ENCODE measurements at regions not wholly inside any gene's neighbourhood (a gene's known extent, or its start where the extent isn't known, plus 50 kb on each side); places are given as distances from the start of the nearest gene placed in this dataset.

DNA sequence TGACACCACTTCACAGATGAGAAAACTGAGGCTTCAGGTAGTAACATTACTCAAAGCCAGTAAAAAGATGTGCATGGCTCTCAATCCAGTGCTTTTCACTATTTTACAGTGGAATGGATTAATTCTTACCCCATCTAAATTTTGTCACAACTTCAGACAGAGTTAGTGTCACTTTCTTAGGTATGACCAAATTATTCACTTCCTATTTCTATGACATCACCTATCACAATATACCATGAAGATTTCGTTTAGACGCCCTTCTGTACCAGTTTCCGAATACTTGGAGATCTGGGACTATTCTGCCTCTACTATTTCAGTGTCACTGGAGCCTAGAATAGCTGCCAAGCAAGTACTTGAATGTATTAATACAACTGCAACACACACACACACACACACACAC, 437.5 kb downstream of the KLF12 start:
- TF ChIP-seq, protein P1, sequence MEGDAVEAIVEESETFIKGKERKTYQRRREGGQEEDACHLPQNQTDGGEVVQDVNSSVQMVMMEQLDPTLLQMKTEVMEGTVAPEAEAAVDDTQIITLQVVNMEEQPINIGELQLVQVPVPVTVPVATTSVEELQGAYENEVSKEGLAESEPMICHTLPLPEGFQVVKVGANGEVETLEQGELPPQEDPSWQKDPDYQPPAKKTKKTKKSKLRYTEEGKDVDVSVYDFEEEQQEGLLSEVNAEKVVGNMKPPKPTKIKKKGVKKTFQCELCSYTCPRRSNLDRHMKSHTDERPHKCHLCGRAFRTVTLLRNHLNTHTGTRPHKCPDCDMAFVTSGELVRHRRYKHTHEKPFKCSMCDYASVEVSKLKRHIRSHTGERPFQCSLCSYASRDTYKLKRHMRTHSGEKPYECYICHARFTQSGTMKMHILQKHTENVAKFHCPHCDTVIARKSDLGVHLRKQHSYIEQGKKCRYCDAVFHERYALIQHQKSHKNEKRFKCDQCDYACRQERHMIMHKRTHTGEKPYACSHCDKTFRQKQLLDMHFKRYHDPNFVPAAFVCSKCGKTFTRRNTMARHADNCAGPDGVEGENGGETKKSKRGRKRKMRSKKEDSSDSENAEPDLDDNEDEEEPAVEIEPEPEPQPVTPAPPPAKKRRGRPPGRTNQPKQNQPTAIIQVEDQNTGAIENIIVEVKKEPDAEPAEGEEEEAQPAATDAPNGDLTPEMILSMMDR (IDR thresholded peaks at IDR 0.05): no peak
- TF ChIP-seq POLR2AphosphoS5 (IDR thresholded peaks at IDR 0.05; ENCODE audit: low read depth, low read length): no peak
- TF ChIP-seq, protein P2, sequence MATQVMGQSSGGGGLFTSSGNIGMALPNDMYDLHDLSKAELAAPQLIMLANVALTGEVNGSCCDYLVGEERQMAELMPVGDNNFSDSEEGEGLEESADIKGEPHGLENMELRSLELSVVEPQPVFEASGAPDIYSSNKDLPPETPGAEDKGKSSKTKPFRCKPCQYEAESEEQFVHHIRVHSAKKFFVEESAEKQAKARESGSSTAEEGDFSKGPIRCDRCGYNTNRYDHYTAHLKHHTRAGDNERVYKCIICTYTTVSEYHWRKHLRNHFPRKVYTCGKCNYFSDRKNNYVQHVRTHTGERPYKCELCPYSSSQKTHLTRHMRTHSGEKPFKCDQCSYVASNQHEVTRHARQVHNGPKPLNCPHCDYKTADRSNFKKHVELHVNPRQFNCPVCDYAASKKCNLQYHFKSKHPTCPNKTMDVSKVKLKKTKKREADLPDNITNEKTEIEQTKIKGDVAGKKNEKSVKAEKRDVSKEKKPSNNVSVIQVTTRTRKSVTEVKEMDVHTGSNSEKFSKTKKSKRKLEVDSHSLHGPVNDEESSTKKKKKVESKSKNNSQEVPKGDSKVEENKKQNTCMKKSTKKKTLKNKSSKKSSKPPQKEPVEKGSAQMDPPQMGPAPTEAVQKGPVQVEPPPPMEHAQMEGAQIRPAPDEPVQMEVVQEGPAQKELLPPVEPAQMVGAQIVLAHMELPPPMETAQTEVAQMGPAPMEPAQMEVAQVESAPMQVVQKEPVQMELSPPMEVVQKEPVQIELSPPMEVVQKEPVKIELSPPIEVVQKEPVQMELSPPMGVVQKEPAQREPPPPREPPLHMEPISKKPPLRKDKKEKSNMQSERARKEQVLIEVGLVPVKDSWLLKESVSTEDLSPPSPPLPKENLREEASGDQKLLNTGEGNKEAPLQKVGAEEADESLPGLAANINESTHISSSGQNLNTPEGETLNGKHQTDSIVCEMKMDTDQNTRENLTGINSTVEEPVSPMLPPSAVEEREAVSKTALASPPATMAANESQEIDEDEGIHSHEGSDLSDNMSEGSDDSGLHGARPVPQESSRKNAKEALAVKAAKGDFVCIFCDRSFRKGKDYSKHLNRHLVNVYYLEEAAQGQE (IDR thresholded peaks at IDR 0.05; ENCODE audit: insufficient read depth in 1 of 2, low read depth in 2 of 2, low read length in 1 of 2): no peak
